Upper lobe of right lung (tissue), 1 donor: ENCODE measurements at regions not wholly inside any gene's neighbourhood (a gene's known extent, or its start where the extent isn't known, plus 50 kb on each side); places are given as distances from the start of the nearest gene placed in this dataset.

ENCODE experiments used
- ATAC-seq: fragments of 200-7000 bp; cut with Tn5 transposase; one replicate; pipeline ENCODE4 v1.9.1; 2020; ENCODE audit warnings: mild to moderate bottlenecking, moderate library complexity
- DNase-seq: peaks from one replicate; pipeline ENCODE4 v3.0.0-alpha.2; 2020
- H3K27ac ChIP-seq: fragments of 200-600 bp; one replicate; pipeline ENCODE4 v1.8.0; 2022
- H3K27me3 ChIP-seq: fragments of 200-600 bp; one replicate; pipeline ENCODE4 v1.8.0; 2022; ENCODE audit warnings: mild to moderate bottlenecking
- H3K36me3 ChIP-seq: fragments of 200-600 bp; one replicate; pipeline ENCODE4 v1.8.0; 2022
- H3K4me1 ChIP-seq: fragments of 200-600 bp; one replicate; pipeline ENCODE4 v1.8.0; 2022
- H3K4me3 ChIP-seq: fragments of 200-600 bp; one replicate; pipeline ENCODE4 v1.8.0; 2022; ENCODE audit warnings: mild to moderate bottlenecking
- H3K9me3 ChIP-seq: fragments of 200-600 bp; one replicate; pipeline ENCODE4 v1.8.0; 2022
- intact Hi-C: fragments of 100-400 bp; cut with DNase I; formaldehyde crosslinking; loops from one replicate; pipeline ENCODE4 v1.11.0; 2022
- TF ChIP-seq, protein P1 (sequence below): fragments of 200-600 bp; IDR thresholded peaks from one replicate; pipeline ENCODE4 v1.8.0; 2022; ENCODE audit warnings: antibody characterized with exemption
- donor health status: DM: no; HTN: yes; CAD: no; lungs with severe emphysema.

DNA sequence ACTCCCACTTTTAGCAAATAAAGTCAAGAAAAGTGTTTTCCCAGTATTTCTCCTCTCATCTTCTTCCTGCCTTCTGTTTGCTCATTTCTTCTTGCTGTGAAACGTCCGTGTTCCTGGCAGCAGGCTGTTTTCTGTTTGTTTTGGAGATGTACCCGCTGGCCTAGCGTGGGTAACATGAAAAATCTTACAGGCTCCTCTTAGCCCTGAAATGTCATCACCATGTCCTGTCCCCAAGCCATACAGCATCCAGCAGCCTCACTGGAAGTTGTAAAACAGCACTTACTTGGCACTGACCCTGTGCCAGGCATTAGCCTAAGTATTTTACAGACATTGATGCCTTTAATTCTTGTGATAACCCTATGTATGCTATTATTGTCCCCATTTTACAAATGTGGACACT, 371.1 kb downstream of the FOXA2 start:
- Histone ChIP-seq H3K4me1 (no peaks in the 10 kb centered on the region), H3K27ac (no peak overlapping the region), H3K9me3 (no peaks in the 10 kb centered on the region), H3K36me3 (no peaks in the 10 kb centered on the region), H3K4me3 (no peak overlapping the region), H3K27me3 (no peaks in the 10 kb centered on the region)
- intact Hi-C loops, result no loop called here
- TF ChIP-seq, protein P1, sequence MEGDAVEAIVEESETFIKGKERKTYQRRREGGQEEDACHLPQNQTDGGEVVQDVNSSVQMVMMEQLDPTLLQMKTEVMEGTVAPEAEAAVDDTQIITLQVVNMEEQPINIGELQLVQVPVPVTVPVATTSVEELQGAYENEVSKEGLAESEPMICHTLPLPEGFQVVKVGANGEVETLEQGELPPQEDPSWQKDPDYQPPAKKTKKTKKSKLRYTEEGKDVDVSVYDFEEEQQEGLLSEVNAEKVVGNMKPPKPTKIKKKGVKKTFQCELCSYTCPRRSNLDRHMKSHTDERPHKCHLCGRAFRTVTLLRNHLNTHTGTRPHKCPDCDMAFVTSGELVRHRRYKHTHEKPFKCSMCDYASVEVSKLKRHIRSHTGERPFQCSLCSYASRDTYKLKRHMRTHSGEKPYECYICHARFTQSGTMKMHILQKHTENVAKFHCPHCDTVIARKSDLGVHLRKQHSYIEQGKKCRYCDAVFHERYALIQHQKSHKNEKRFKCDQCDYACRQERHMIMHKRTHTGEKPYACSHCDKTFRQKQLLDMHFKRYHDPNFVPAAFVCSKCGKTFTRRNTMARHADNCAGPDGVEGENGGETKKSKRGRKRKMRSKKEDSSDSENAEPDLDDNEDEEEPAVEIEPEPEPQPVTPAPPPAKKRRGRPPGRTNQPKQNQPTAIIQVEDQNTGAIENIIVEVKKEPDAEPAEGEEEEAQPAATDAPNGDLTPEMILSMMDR, result no peak
- no peak for DNase-seq
- no peak for ATAC-seq

DNA sequence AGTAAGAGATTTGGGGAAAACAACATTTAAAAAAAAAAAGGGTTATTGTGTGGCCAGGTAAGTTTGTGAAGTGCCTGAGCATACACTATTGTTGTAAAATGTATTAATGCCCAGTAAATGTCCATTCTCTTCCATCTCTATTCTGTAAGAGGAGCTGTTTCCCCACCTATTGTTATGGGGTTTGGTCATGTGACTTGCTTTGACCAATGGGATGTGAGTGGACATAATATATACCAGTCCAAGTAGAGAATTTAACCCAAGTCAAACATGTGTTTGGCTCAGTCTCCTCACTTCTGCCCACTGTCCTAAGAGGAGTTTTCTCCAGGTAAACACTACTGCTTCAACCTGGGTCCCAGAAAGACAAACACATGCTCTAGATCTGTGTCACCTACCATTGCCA, 377.1 kb downstream of the FOXA2 start:
- H3K36me3 ChIP-seq, result no peaks in the 10 kb centered on the region
- no peak overlapping the region for H3K4me3 ChIP-seq
- H3K27me3 ChIP-seq, result no peaks in the 10 kb centered on the region
- TF ChIP-seq, protein P1, result no peak
- H3K27ac ChIP-seq, result no peak overlapping the region
- intact Hi-C loops, result no loop called here
- no peaks in the 10 kb centered on the region for H3K4me1 ChIP-seq
- DNase-seq (no peak), ATAC-seq (no peak)
- no peaks in the 10 kb centered on the region for H3K9me3 ChIP-seq

DNA sequence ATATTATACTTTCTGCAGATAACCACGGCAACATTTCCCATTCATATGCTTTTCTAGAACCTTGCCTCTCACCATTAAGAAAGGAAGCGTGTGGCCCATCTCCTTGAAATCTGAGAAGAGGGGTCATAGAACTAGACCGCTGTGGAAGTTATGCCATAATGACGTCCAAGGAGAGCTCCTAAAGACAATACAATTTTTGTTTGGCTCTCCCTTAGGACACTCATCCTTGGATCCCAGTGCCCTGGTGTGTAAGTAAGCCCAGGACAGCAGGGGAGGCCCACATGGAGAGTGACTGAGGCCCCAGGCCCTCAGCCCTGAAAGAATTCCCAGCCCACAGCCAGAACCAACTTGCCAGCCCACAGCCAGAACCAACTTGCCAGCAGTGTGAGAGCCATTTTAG, 379.6 kb downstream of the FOXA2 start:
- H3K27me3 ChIP-seq, result no peaks in the 10 kb centered on the region
- H3K4me3 ChIP-seq, result no peak overlapping the region
- no peak overlapping the region for H3K27ac ChIP-seq
- H3K36me3 ChIP-seq, result no peaks in the 10 kb centered on the region
- H3K4me1 ChIP-seq, result no peaks in the 10 kb centered on the region
- DNase-seq, result no peak
- ATAC-seq, result no peak
- no peaks in the 10 kb centered on the region for H3K9me3 ChIP-seq
- TF ChIP-seq, protein P1, result no peak
- intact Hi-C loops, result no loop called here

- ATAC-seq (no peak), DNase-seq (no peak)
- no peaks in the 10 kb centered on the region for H3K36me3 ChIP-seq
- intact Hi-C loops, result no loop called here
- H3K27me3 ChIP-seq, result no peaks in the 10 kb centered on the region
- TF ChIP-seq, protein P1, result no peak
- no peaks in the 10 kb centered on the region for H3K9me3 ChIP-seq
- no peak overlapping the region for H3K4me3 ChIP-seq
- no peaks in the 10 kb centered on the region for H3K4me1 ChIP-seq
- H3K27ac ChIP-seq, result no peak overlapping the region
These were observed 402.2 kb downstream of the FOXA2 start for GRCh38 chr20:22182148-22182547.

DNA sequence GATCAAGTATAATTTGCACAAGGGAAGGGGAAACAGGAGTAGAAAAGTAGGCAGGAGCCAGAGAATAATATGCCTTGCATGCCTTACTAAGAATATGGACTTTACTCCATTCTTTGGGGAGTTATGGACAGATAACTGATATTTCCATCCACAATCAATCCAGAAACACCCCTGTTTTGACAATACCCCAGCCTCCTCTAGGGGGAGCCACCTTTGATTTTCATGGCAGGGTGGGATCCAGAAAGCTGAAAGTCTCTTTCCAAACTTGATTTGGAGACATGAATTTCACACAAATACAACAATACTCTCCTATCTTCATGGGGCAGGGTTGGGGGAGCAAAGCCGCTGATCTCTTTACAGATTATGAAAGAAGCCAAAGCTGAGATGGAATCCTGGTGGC, 404.1 kb downstream of the FOXA2 start:
- Histone ChIP-seq H3K4me1 (no peaks in the 10 kb centered on the region), H3K9me3 (no peaks in the 10 kb centered on the region), H3K27ac (no peak overlapping the region), H3K4me3 (no peak overlapping the region), H3K27me3 (no peaks in the 10 kb centered on the region), H3K36me3 (no peaks in the 10 kb centered on the region)
- TF ChIP-seq, protein P1, result no peak
- ATAC-seq, result no peak
- no peak for DNase-seq
- intact Hi-C loops, result no loop called here

DNA sequence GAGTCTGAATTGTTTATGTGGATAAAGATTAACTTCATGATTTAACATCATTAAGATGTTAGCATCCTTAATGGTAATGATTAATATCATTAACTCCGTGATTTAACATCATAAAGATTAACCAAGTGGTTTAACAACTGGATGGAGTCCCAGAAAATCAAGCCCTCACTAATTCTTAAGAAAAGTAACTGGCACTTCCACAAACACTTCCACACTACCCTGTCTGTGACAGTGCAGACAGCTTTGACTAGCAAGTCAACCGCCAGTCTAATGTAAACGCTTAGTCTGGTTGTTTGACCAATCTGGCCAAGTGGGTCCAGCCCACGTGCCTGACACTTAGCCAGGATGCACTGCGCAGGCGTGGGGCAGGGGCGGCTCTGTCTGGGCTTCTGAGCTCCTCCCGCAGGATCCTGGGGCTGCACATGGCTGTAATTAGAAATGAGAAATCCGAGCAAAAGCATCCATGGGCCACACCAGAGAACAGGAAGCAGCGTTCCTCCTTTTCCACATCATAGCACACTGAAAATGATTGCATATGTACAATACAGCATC, 424.2 kb downstream of the FOXA2 start:
- Histone ChIP-seq H3K4me1 (no peaks in the 10 kb centered on the region), H3K27me3 (no peaks in the 10 kb centered on the region), H3K27ac (no peak overlapping the region), H3K4me3 (no peak overlapping the region), H3K36me3 (no peaks in the 10 kb centered on the region), H3K9me3 (no peaks in the 10 kb centered on the region)
- DNase-seq (no peak), ATAC-seq (peak; percentile 36)
- TF ChIP-seq, protein P1, result no peak
- intact Hi-C loops, result no loop called here
